Neural progenitor cell (in vitro differentiated cells): ENCODE measurements at regions not wholly inside any gene's neighbourhood (a gene's known extent, or its start where the extent isn't known, plus 50 kb on each side); places are given as distances from the start of the nearest gene placed in this dataset.

Experiments
- DNase-seq: peaks from one replicate; pipeline ENCODE4 v3.0.0-alpha.2; 2016; ENCODE audit warnings: low spot score
- H2AFZ ChIP-seq: fragments of 200-600 bp; sonication (generic); replicated peaks from 2 replicates; pipeline ENCODE4 v1.6.1; 2016; ENCODE audit warnings: antibody characterized with exemption
- H3F3A ChIP-seq: fragments of 200-600 bp; sonication (generic); 2 replicates; pipeline ENCODE4 v1.6.1; 2016; ENCODE audit warnings: antibody characterized with exemption, low read depth
- H3K27ac ChIP-seq: fragments of 200-600 bp; sonication (generic); 2 replicates; pipeline ENCODE4 v1.5.1; 2016; ENCODE audit warnings: mild to moderate bottlenecking
- H3K27me3 ChIP-seq: fragments of 200-600 bp; sonication (generic); 2 replicates; pipeline ENCODE4 v1.6.1; 2016; ENCODE audit warnings: mild to moderate bottlenecking, moderate library complexity
- H3K36me3 ChIP-seq: fragments of 200-600 bp; sonication (generic); 2 replicates; pipeline ENCODE4 v1.5.1; 2016
- H3K4me1 ChIP-seq: fragments of 200-600 bp; sonication (generic); 2 replicates; pipeline ENCODE4 v1.6.1; 2016; ENCODE audit warnings: mixed run types
- H3K4me2 ChIP-seq: fragments of 200-600 bp; sonication (generic); 2 replicates; pipeline ENCODE4 v1.6.1; 2016
- H3K4me3 ChIP-seq: fragments of 200-600 bp; sonication (generic); 2 replicates; pipeline ENCODE4 v1.5.1; 2016
- H3K79me2 ChIP-seq: fragments of 200-600 bp; sonication (generic); 2 replicates; pipeline ENCODE4 v1.6.1; 2016; ENCODE audit warnings: low read depth
- H3K9ac ChIP-seq: fragments of 200-600 bp; sonication (generic); 2 replicates; pipeline ENCODE4 v1.6.1; 2016
- H3K9me3 ChIP-seq: fragments of 200-600 bp; sonication (generic); 2 replicates; pipeline ENCODE4 v1.5.1; 2016; ENCODE audit warnings: low read depth
- H4K20me1 ChIP-seq: fragments of 200-600 bp; sonication (generic); 2 replicates; pipeline ENCODE4 v1.6.1; 2016; ENCODE audit warnings: low read depth
- H3K27ac Mint-ChIP-seq: 3 replicates; pipeline ENCODE4 v1.8.0; 2021; ENCODE audit warnings: mixed read lengths
- H3K27me3 Mint-ChIP-seq: 2 replicates; pipeline ENCODE4 v1.8.0; 2022; ENCODE audit warnings: low read depth, mild to moderate bottlenecking, inconsistent platforms, moderate library complexity, mixed read lengths; ENCODE audit not compliant: insufficient read depth
- H3K36me3 Mint-ChIP-seq: 3 replicates; pipeline ENCODE4 v1.8.0; 2021; ENCODE audit warnings: mixed read lengths
- H3K4me1 Mint-ChIP-seq: 3 replicates; pipeline ENCODE4 v1.8.0; 2021; ENCODE audit warnings: mixed read lengths
- H3K4me3 Mint-ChIP-seq: 3 replicates; pipeline ENCODE4 v1.8.0; 2021; ENCODE audit warnings: mild to moderate bottlenecking, moderate library complexity, mixed read lengths
- H3K9me3 Mint-ChIP-seq: 3 replicates; pipeline ENCODE4 v1.8.0; 2020; ENCODE audit warnings: mixed read lengths
- CTCF ChIP-seq: fragments of 200-600 bp; sonication (generic); IDR thresholded peaks from 2 replicates; pipeline ENCODE4 v1.5.1; 2017; ENCODE audit warnings: antibody characterized with exemption, mild to moderate bottlenecking
- EZH2 ChIP-seq: fragments of 200-600 bp; sonication (generic); IDR thresholded peaks from 2 replicates; pipeline ENCODE4 v1.6.1; 2017; ENCODE audit warnings: antibody characterized with exemption, mild to moderate bottlenecking, moderate library complexity
- EZH2phosphoT487 ChIP-seq: fragments of 200-600 bp; sonication (generic); IDR thresholded peaks from 2 replicates; pipeline ENCODE4 v1.6.1; 2017; ENCODE audit warnings: antibody characterized with exemption

- Histone ChIP-seq H3K4me1 (no peaks in the 10 kb centered on the region), H2AFZ (peak overlapping the region; percentile 83), H4K20me1 (no peaks in the 10 kb centered on the region), H3K9me3 (no peaks in the 10 kb centered on the region), H3K4me3 (no peak overlapping the region), H3K27ac (no peak overlapping the region), H3K36me3 (no peaks in the 10 kb centered on the region), H3F3A (no peaks in the 10 kb centered on the region), H3K4me2 (peak overlapping the region; percentile 25), H3K79me2 (no peaks in the 10 kb centered on the region), H3K27me3 (no peaks in the 10 kb centered on the region), H3K9ac (no peak overlapping the region)
- Mint-ChIP-seq H3K36me3 (no peaks in the 10 kb centered on the region), H3K27me3 (no peaks in the 10 kb centered on the region), H3K4me1 (no peaks in the 10 kb centered on the region), H3K4me3 (no peak overlapping the region), H3K27ac (no peak overlapping the region), H3K9me3 (no peaks in the 10 kb centered on the region)
- TF ChIP-seq CTCF (peak; percentile 77), EZH2phosphoT487 (no peak), EZH2 (no peak)
- DNase-seq: peak; percentile 77
Measured at GRCh38 chr12:46124848-46125619, 134.7 kb upstream of the SCAF11 start.

- no peak overlapping the region for H3K4me2 ChIP-seq
- Mint-ChIP-seq H3K4me3 (no peak overlapping the region), H3K4me1 (no peaks in the 10 kb centered on the region), H3K36me3 (no peaks in the 10 kb centered on the region), H3K9me3 (no peaks in the 10 kb centered on the region), H3K27me3 (no peaks in the 10 kb centered on the region), H3K27ac (no peak overlapping the region)
- H4K20me1 ChIP-seq: no peaks in the 10 kb centered on the region
- no peak overlapping the region for H3K27ac ChIP-seq
- no peak overlapping the region for H3K9ac ChIP-seq
- no peaks in the 10 kb centered on the region for H3K9me3 ChIP-seq
- DNase-seq: no peak
- H3K4me1 ChIP-seq: no peaks in the 10 kb centered on the region
- H3K27me3 ChIP-seq: no peaks in the 10 kb centered on the region
- H3K4me3 ChIP-seq: no peak overlapping the region
- no peaks in the 10 kb centered on the region for H3F3A ChIP-seq
- no peak for TF ChIP-seq CTCF
- no peak for TF ChIP-seq EZH2
- TF ChIP-seq EZH2phosphoT487: no peak
- H2AFZ ChIP-seq: peak overlapping the region; percentile 83
- no peaks in the 10 kb centered on the region for H3K79me2 ChIP-seq
- H3K36me3 ChIP-seq: no peaks in the 10 kb centered on the region
Measured at GRCh38 chr12:46124132-46124847, 133.9 kb upstream of the SCAF11 start.

- Histone ChIP-seq H3F3A (no peaks in the 10 kb centered on the region), H3K9ac (no peak overlapping the region), H3K4me1 (no peaks in the 10 kb centered on the region), H3K4me3 (no peak overlapping the region), H4K20me1 (no peaks in the 10 kb centered on the region), H3K79me2 (no peaks in the 10 kb centered on the region), H2AFZ (no peak overlapping the region), H3K36me3 (no peaks in the 10 kb centered on the region), H3K27me3 (no peaks in the 10 kb centered on the region), H3K27ac (no peak overlapping the region), H3K9me3 (peaks cover 18% of the 10 kb centered on the region), H3K4me2 (no peak overlapping the region)
- TF ChIP-seq EZH2phosphoT487: no peak
- TF ChIP-seq CTCF: no peak
- no peak for TF ChIP-seq EZH2
- no peak for DNase-seq
- Mint-ChIP-seq H3K9me3 (peaks cover 2% of the 10 kb centered on the region), H3K27me3 (no peaks in the 10 kb centered on the region), H3K27ac (no peak overlapping the region), H3K36me3 (no peaks in the 10 kb centered on the region), H3K4me1 (no peaks in the 10 kb centered on the region), H3K4me3 (no peak overlapping the region)
Measured at GRCh38 chr12:46112364-46112763, 122.0 kb upstream of the SCAF11 start.
